GM21447 (cell line): ENCODE measurements at regions not wholly inside any gene's neighbourhood (a gene's known extent, or its start where the extent isn't known, plus 50 kb on each side); places are given as distances from the start of the nearest gene placed in this dataset.
A peak's percentile ranks its signal among the peaks of the same experiment; 100 is the strongest.

Experiments
- ATAC-seq: cut with Tn5 transposase; IDR thresholded peaks from one replicate; pipeline ENCODE4 v1.9.1; 2021; ENCODE audit not compliant: unreplicated experiment

- ATAC-seq, result peak; percentile 75
Observed at GRCh38 chr10:75294866-75295701, 59.3 kb upstream of the COMTD1 start.

- ATAC-seq, result no peak
Observed at GRCh38 chr10:75294518-75294865, 58.7 kb upstream of the COMTD1 start.

- ATAC-seq, result no peak
Observed at GRCh38 chr10:75294031-75294437, 58.3 kb upstream of the COMTD1 start.

- ATAC-seq, result no peak
Observed at GRCh38 chr10:75293446-75293820, 57.7 kb upstream of the COMTD1 start.

- no peak for ATAC-seq
Observed at GRCh38 chr10:75292794-75293445, 57.2 kb upstream of the COMTD1 start.

- no peak for ATAC-seq
Observed at GRCh38 chr10:75291805-75292204, 56.0 kb upstream of the COMTD1 start.

GRCh38 chr10:75288140-75288711 is 52.5 kb upstream of the COMTD1 start:
- ATAC-seq, result no peak

GRCh38 chr10:75287697-75288096 is 51.9 kb upstream of the COMTD1 start:
- ATAC-seq, result no peak

GRCh38 chr10:75286901-75287300 is 51.1 kb upstream of the COMTD1 start:
- ATAC-seq, result no peak
